ENCODE measurements at regions not wholly inside any gene's neighbourhood (a gene's known extent, or its start where the extent isn't known, plus 50 kb on each side); places are given as distances from the start of the nearest gene placed in this dataset.
A peak's percentile ranks its signal among the peaks of the same experiment; 100 is the strongest.

DNA sequence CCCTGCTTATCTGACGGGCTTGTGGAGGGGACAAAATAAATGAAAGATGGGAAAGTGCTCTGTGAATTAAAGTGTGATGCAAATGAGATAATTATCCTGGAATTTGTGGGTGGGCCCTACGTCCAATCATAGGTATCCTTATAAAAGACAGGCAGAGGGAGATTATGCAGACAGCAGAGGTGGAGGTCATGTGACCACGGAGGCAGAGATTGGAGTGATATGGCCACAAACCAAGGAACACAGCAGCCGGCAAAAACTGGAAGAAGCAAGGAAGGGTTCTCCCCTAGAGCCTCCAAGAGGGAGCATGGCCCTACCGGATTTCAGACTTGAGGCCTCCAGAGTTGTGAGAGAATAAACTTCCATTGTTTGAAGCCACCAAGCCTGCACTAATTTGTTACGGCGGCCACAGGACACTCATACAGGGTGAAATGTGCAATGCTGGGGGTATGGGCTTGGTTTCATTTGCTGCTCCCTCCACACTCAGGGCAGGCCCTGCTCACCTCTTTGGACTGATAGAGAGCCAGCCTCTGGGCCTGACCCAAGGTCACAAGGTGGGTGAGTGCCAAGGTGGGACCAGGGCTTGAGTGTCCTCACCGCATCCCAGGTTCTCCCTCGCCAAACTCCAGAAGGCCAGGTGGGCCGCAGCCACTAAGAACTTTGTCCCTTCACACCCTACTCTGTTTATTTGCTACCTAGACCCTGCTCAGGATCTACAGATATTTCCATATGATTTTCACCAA is 149.6 kb upstream of the TNRC6C start:
- Histone ChIP-seq H4K20me1 (ENCODE audit: low read length) (no peaks in the 10 kb centered on the region), H2AFZ (ENCODE audit: low read length) (no peak overlapping the region), H3K4me2 (ENCODE audit: low read length) (no peak overlapping the region), H3K9ac (ENCODE audit: low read length) (no peak overlapping the region), H3K27ac (ENCODE audit: low read length) (no peak overlapping the region), H3F3A (ENCODE audit: low read length, unreplicated experiment) (no peaks in the 10 kb centered on the region), H3K4me3 (ENCODE audit: low read length) (no peak overlapping the region), H3K4me1 (ENCODE audit: insufficient read depth, low read length) (peaks cover 10% of the 10 kb centered on the region; the same call in 1 of the 2 replicates), H3K27me3 (ENCODE audit: low read length) (peaks cover 43% of the 10 kb centered on the region), H3K79me2 (ENCODE audit: low read length) (no peaks in the 10 kb centered on the region), H3K36me3 (ENCODE audit: low read depth, low read length) (no peaks in the 10 kb centered on the region), H3K9me3 (ENCODE audit: low read length) (no peaks in the 10 kb centered on the region), H3K9me2 (replicated peaks; ENCODE audit: low read length) (no peaks in the 10 kb centered on the region)
- DNase-seq, result no peak
- ATAC-seq, result no peak
- intact Hi-C loops (cut with micrococcal nuclease), result no loop called here
- no TSS peak for BruUV-seq (replicated peaks)
- TF ChIP-seq EZH2 (IDR thresholded peaks at IDR 0.05; ENCODE audit: low read length, unreplicated experiment) (no peak), EZH2phosphoT487 (IDR thresholded peaks at IDR 0.05; ENCODE audit: borderline replicate concordance, low read length) (no peak)
- TF ChIP-seq, protein P1, sequence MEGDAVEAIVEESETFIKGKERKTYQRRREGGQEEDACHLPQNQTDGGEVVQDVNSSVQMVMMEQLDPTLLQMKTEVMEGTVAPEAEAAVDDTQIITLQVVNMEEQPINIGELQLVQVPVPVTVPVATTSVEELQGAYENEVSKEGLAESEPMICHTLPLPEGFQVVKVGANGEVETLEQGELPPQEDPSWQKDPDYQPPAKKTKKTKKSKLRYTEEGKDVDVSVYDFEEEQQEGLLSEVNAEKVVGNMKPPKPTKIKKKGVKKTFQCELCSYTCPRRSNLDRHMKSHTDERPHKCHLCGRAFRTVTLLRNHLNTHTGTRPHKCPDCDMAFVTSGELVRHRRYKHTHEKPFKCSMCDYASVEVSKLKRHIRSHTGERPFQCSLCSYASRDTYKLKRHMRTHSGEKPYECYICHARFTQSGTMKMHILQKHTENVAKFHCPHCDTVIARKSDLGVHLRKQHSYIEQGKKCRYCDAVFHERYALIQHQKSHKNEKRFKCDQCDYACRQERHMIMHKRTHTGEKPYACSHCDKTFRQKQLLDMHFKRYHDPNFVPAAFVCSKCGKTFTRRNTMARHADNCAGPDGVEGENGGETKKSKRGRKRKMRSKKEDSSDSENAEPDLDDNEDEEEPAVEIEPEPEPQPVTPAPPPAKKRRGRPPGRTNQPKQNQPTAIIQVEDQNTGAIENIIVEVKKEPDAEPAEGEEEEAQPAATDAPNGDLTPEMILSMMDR (conservative IDR thresholded peaks at IDR 0.05; ENCODE audit: low read depth, low read length), result no peak
- POLR2A ChIA-PET (ENCODE audit: unreplicated experiment), result no interaction called here
- CTCF ChIA-PET, result no interaction called here

DNA sequence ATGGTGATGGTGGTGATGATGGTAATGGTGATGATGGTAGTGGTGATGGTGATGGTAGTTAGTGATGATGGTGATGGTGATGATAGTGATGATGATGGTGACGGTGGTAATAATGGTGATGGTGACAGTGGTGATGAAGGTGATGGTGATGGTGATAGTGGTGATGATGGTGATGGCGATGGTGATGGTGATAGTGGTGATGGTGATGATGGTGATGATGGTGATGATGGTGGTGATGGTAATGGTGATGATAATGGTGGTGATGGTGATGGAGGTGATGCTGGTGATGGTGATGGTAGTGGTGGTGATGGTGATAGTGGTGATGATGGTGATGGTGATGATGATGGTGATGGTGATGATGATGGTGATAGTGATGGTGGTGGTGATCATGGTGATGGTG is 148.7 kb upstream of the TNRC6C start:
- no peak overlapping the region for H3K9ac ChIP-seq (ENCODE audit: low read length)
- peaks cover 10% of the 10 kb centered on the region; the same call in 1 of the 2 replicates for H3K4me1 ChIP-seq (ENCODE audit: insufficient read depth, low read length)
- ATAC-seq, result no peak
- H3K9me2 ChIP-seq (replicated peaks; ENCODE audit: low read length), result no peaks in the 10 kb centered on the region
- peaks cover 38% of the 10 kb centered on the region for H3K27me3 ChIP-seq (ENCODE audit: low read length)
- no peak for DNase-seq
- H3K4me3 ChIP-seq (ENCODE audit: low read length), result no peak overlapping the region
- H3K79me2 ChIP-seq (ENCODE audit: low read length), result no peaks in the 10 kb centered on the region
- no peak for TF ChIP-seq EZH2 (IDR thresholded peaks at IDR 0.05; ENCODE audit: low read length, unreplicated experiment)
- TF ChIP-seq, protein P1 (conservative IDR thresholded peaks at IDR 0.05; ENCODE audit: low read depth, low read length), result no peak
- TF ChIP-seq EZH2phosphoT487 (IDR thresholded peaks at IDR 0.05; ENCODE audit: borderline replicate concordance, low read length), result no peak
- H3K4me2 ChIP-seq (ENCODE audit: low read length), result no peak overlapping the region
- ChIA-PET CTCF (no interaction called here), POLR2A (ENCODE audit: unreplicated experiment) (no interaction called here)
- no peak overlapping the region for H2AFZ ChIP-seq (ENCODE audit: low read length)
- no peaks in the 10 kb centered on the region for H3F3A ChIP-seq (ENCODE audit: low read length, unreplicated experiment)
- H3K27ac ChIP-seq (ENCODE audit: low read length), result no peak overlapping the region
- intact Hi-C loops (cut with micrococcal nuclease), result no loop called here
- H4K20me1 ChIP-seq (ENCODE audit: low read length), result no peaks in the 10 kb centered on the region
- no peaks in the 10 kb centered on the region for H3K36me3 ChIP-seq (ENCODE audit: low read depth, low read length)
- H3K9me3 ChIP-seq (ENCODE audit: low read length), result no peaks in the 10 kb centered on the region
- BruUV-seq (replicated peaks), result no TSS peak

DNA sequence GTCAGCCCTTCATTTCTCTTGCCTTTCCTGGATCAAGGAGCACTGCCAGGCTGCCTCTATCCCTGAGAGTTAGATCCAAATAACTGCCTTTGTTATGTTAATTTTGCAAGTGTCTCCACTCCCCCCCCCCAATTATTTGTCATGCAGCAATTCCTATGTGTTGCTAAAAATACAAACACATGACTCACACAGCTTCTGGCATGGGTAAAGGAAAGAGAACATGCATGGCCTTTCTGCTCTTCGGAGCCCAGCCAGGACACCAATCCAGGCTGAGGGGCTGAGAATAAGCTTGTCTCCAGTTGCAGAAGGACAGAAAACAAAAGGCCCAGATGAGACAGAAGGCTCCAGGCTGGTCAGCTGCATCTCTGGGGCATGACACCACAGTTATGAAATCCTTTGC is 148.0 kb upstream of the TNRC6C start:
- ATAC-seq, result peak; percentile 65
- CTCF ChIA-PET, result interaction anchor here (0.7 kb wide), 1 partner anchor 141 kb away, joined by 13 read pairs; no protein-coding TSS in a partner anchor
- BruUV-seq (replicated peaks), result no TSS peak

More for the DNA sequence above, 148.0 kb upstream of the TNRC6C start:
- Histone ChIP-seq H4K20me1 (ENCODE audit: low read length) (no peaks in the 10 kb centered on the region), H3K9ac (ENCODE audit: low read length) (no peak overlapping the region), H3F3A (ENCODE audit: low read length, unreplicated experiment) (no peaks in the 10 kb centered on the region), H3K9me3 (ENCODE audit: low read length) (no peaks in the 10 kb centered on the region), H3K4me3 (ENCODE audit: low read length) (no peak overlapping the region), H3K27ac (ENCODE audit: low read length) (no peak overlapping the region), H3K36me3 (ENCODE audit: low read depth, low read length) (no peaks in the 10 kb centered on the region), H3K27me3 (ENCODE audit: low read length) (peaks cover 32% of the 10 kb centered on the region; the same call in 1 of the 2 replicates), H3K4me1 (ENCODE audit: insufficient read depth, low read length) (peaks cover 10% of the 10 kb centered on the region; the same call in 1 of the 2 replicates), H2AFZ (ENCODE audit: low read length) (no peak overlapping the region), H3K4me2 (ENCODE audit: low read length) (no peak overlapping the region), H3K9me2 (replicated peaks; ENCODE audit: low read length) (no peaks in the 10 kb centered on the region), H3K79me2 (ENCODE audit: low read length) (no peaks in the 10 kb centered on the region)
- POLR2A ChIA-PET (ENCODE audit: unreplicated experiment), result no interaction called here
- TF ChIP-seq EZH2 (IDR thresholded peaks at IDR 0.05; ENCODE audit: low read length, unreplicated experiment), result no peak
- TF ChIP-seq, protein P1 (conservative IDR thresholded peaks at IDR 0.05; ENCODE audit: low read depth, low read length), result no peak
- TF ChIP-seq EZH2phosphoT487 (IDR thresholded peaks at IDR 0.05; ENCODE audit: borderline replicate concordance, low read length), result no peak
- DNase-seq, result peak; percentile 71
- intact Hi-C loops (cut with micrococcal nuclease), result no loop called here

All from PC-3 (cell line).